WTC11 (cell line): ENCODE measurements at regions not wholly inside any gene's neighbourhood (a gene's known extent, or its start where the extent isn't known, plus 50 kb on each side); places are given as distances from the start of the nearest gene placed in this dataset.

Experiments
- ATAC-seq: fragments of 200-7000 bp; cut with Tn5 transposase; 2 replicates; pipeline ENCODE4 v1.10.0; 2021; ENCODE audit warnings: mild to moderate bottlenecking, moderate library complexity
- CTCF ChIA-PET: fragments of 300-600 bp; sonication (Branson Sonifier 250); formaldehyde crosslinking; loops from one replicate; lab custom pipeline; 2021; ENCODE audit warnings: antibody characterized with exemption; lab: Charles Lee
- POLR2A ChIA-PET: fragments of 350-600 bp; sonication (Branson Sonifier 250); formaldehyde crosslinking; loops from one replicate; lab custom pipeline; 2021; ENCODE audit warnings: antibody characterized with exemption; lab: Charles Lee
- DNase-seq: peaks from one replicate; pipeline ENCODE4 v3.0.0; 2021; ENCODE audit warnings: low spot score
- H3K27ac Mint-ChIP-seq: 2 replicates; pipeline ENCODE4 v1.8.0; 2021; ENCODE audit warnings: mixed read lengths
- H3K27me3 Mint-ChIP-seq: 2 replicates; pipeline ENCODE4 v1.8.0; 2021; ENCODE audit warnings: low read depth, mild to moderate bottlenecking, moderate library complexity, mixed read lengths
- H3K36me3 Mint-ChIP-seq: 2 replicates; pipeline ENCODE4 v1.8.0; 2021; ENCODE audit warnings: mixed read lengths
- H3K4me1 Mint-ChIP-seq: 2 replicates; pipeline ENCODE4 v1.8.0; 2022; ENCODE audit warnings: mixed read lengths
- H3K4me3 Mint-ChIP-seq: 2 replicates; pipeline ENCODE4 v1.8.0; 2021; ENCODE audit warnings: mild to moderate bottlenecking, moderate library complexity, mixed read lengths
- H3K9me3 Mint-ChIP-seq: 2 replicates; pipeline ENCODE4 v1.8.0; 2021; ENCODE audit warnings: mixed read lengths
- CBFB ChIP-seq: sonication (generic); formaldehyde crosslinking; IDR thresholded peaks from 2 replicates; pipeline ENCODE4 v1.8.1; 2022; ENCODE audit warnings: mild to moderate bottlenecking, low read depth, missing genetic modification reagents
- MAX ChIP-seq: sonication (generic); formaldehyde crosslinking; IDR thresholded peaks from 2 replicates; pipeline ENCODE4 v1.8.0; 2022; ENCODE audit warnings: mild to moderate bottlenecking, missing genetic modification reagents
- NFYB ChIP-seq: sonication (generic); formaldehyde crosslinking; conservative IDR thresholded peaks from 2 replicates; pipeline ENCODE4 v1.8.0; 2022; ENCODE audit warnings: low read depth, missing genetic modification reagents
- NR2C2 ChIP-seq: sonication (generic); formaldehyde crosslinking; IDR thresholded peaks from 2 replicates; pipeline ENCODE4 v1.8.0; 2022; ENCODE audit warnings: mild to moderate bottlenecking, missing genetic modification reagents
- SP1 ChIP-seq: sonication (generic); formaldehyde crosslinking; conservative IDR thresholded peaks from 2 replicates; pipeline ENCODE4 v1.8.1; 2022; ENCODE audit warnings: missing genetic modification reagents
- TEAD1 ChIP-seq: sonication (generic); formaldehyde crosslinking; IDR thresholded peaks from 2 replicates; pipeline ENCODE4 v1.8.0; 2022; ENCODE audit warnings: mild to moderate bottlenecking, missing genetic modification reagents
- ZBTB43 ChIP-seq: sonication (generic); formaldehyde crosslinking; IDR thresholded peaks from 2 replicates; pipeline ENCODE4 v1.8.1; 2023; ENCODE audit warnings: mild to moderate bottlenecking, missing genetic modification reagents
- ZNF121 ChIP-seq: sonication (generic); formaldehyde crosslinking; IDR thresholded peaks from 2 replicates; pipeline ENCODE4 v1.8.0; 2023; ENCODE audit warnings: missing genetic modification reagents
- ZNF396 ChIP-seq: fragments of 250-450 bp; sonication (Bioruptor Pico); IDR thresholded peaks from 2 replicates; pipeline ENCODE4 v1.8.0; 2021; ENCODE audit warnings: mild to moderate bottlenecking, moderate library complexity, borderline replicate concordance
- ZNF671 ChIP-seq: fragments of 250-450 bp; sonication (Bioruptor Pico); IDR thresholded peaks from 2 replicates; pipeline ENCODE4 v1.8.0; 2021; ENCODE audit warnings: mild to moderate bottlenecking
- TF ChIP-seq, protein P1 (sequence below): sonication (generic); formaldehyde crosslinking; IDR thresholded peaks from 2 replicates; pipeline ENCODE4 v1.8.1; 2022; ENCODE audit warnings: low read depth, missing genetic modification reagents, borderline replicate concordance
- TF ChIP-seq, protein P2 (sequence below): fragments of 250-450 bp; sonication (Bioruptor Pico); IDR thresholded peaks from 2 replicates; pipeline ENCODE4 v2.1.2; 2022; ENCODE audit warnings: mild to moderate bottlenecking, moderate library complexity
- TF ChIP-seq, protein P3 (sequence below): sonication (generic); formaldehyde crosslinking; IDR thresholded peaks from 2 replicates; pipeline ENCODE4 v1.8.1; 2022; ENCODE audit warnings: mild to moderate bottlenecking, moderate library complexity, missing genetic modification reagents
- TF ChIP-seq, protein P4 (sequence below): fragments of 250-450 bp; sonication (Bioruptor Pico); IDR thresholded peaks from 2 replicates; pipeline ENCODE4 v1.9.0; 2021; ENCODE audit warnings: mild to moderate bottlenecking
- TF ChIP-seq, protein P5 (sequence below): fragments of 250-450 bp; sonication (Bioruptor Pico); IDR thresholded peaks from 2 replicates; pipeline ENCODE4 v1.9.0; 2021; ENCODE audit warnings: mild to moderate bottlenecking, borderline replicate concordance
- TF ChIP-seq, protein P6 (sequence below): sonication (generic); formaldehyde crosslinking; IDR thresholded peaks from 2 replicates; pipeline ENCODE4 v1.8.0; 2023; ENCODE audit warnings: missing genetic modification reagents
- TF ChIP-seq, protein P7 (sequence below): sonication (generic); formaldehyde crosslinking; IDR thresholded peaks from 2 replicates; pipeline ENCODE4 v1.8.0; 2023; ENCODE audit warnings: missing genetic modification reagents, mild to moderate bottlenecking, borderline replicate concordance
- TF ChIP-seq, protein P8 (sequence below): fragments of 250-450 bp; sonication (Bioruptor Pico); IDR thresholded peaks from 2 replicates; pipeline ENCODE4 v1.9.0; 2021; ENCODE audit warnings: moderate library complexity, mild to moderate bottlenecking, inconsistent platforms, borderline replicate concordance

- CTCF ChIA-PET: no interaction called here
- Mint-ChIP-seq H3K27me3 (no peaks in the 10 kb centered on the region), H3K4me3 (no peak overlapping the region), H3K27ac (no peak overlapping the region), H3K4me1 (peaks cover 16% of the 10 kb centered on the region), H3K9me3 (no peaks in the 10 kb centered on the region), H3K36me3 (no peaks in the 10 kb centered on the region)
- POLR2A ChIA-PET: no interaction called here
- DNase-seq (no peak), ATAC-seq (no peak)
- TF ChIP-seq NFYB (no peak), ZNF671 (no peak), ZBTB43 (CRISPR knock-in tag) (no peak), ZNF121 (CRISPR knock-in tag) (no peak), TEAD1 (CRISPR knock-in tag) (no peak), ZNF396 (CRISPR knock-in tag) (no peak), NR2C2 (CRISPR knock-in tag) (no peak), CBFB (CRISPR knock-in tag) (no peak), SP1 (CRISPR knock-in tag) (no peak), MAX (CRISPR knock-in tag) (no peak)
- TF ChIP-seq, protein P1, sequence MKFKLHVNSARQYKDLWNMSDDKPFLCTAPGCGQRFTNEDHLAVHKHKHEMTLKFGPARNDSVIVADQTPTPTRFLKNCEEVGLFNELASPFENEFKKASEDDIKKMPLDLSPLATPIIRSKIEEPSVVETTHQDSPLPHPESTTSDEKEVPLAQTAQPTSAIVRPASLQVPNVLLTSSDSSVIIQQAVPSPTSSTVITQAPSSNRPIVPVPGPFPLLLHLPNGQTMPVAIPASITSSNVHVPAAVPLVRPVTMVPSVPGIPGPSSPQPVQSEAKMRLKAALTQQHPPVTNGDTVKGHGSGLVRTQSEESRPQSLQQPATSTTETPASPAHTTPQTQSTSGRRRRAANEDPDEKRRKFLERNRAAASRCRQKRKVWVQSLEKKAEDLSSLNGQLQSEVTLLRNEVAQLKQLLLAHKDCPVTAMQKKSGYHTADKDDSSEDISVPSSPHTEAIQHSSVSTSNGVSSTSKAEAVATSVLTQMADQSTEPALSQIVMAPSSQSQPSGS (CRISPR knock-in tag): no peak
- TF ChIP-seq, protein P2, sequence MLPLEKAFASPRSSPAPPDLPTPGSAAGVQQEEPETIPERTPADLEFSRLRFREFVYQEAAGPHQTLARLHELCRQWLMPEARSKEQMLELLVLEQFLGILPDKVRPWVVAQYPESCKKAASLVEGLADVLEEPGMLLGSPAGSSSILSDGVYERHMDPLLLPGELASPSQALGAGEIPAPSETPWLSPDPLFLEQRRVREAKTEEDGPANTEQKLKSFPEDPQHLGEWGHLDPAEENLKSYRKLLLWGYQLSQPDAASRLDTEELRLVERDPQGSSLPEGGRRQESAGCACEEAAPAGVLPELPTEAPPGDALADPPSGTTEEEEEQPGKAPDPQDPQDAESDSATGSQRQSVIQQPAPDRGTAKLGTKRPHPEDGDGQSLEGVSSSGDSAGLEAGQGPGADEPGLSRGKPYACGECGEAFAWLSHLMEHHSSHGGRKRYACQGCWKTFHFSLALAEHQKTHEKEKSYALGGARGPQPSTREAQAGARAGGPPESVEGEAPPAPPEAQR: no peak
- TF ChIP-seq, protein P3, sequence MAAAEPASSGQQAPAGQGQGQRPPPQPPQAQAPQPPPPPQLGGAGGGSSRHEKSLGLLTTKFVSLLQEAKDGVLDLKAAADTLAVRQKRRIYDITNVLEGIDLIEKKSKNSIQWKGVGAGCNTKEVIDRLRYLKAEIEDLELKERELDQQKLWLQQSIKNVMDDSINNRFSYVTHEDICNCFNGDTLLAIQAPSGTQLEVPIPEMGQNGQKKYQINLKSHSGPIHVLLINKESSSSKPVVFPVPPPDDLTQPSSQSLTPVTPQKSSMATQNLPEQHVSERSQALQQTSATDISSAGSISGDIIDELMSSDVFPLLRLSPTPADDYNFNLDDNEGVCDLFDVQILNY (CRISPR knock-in tag): no peak
- TF ChIP-seq, protein P4, sequence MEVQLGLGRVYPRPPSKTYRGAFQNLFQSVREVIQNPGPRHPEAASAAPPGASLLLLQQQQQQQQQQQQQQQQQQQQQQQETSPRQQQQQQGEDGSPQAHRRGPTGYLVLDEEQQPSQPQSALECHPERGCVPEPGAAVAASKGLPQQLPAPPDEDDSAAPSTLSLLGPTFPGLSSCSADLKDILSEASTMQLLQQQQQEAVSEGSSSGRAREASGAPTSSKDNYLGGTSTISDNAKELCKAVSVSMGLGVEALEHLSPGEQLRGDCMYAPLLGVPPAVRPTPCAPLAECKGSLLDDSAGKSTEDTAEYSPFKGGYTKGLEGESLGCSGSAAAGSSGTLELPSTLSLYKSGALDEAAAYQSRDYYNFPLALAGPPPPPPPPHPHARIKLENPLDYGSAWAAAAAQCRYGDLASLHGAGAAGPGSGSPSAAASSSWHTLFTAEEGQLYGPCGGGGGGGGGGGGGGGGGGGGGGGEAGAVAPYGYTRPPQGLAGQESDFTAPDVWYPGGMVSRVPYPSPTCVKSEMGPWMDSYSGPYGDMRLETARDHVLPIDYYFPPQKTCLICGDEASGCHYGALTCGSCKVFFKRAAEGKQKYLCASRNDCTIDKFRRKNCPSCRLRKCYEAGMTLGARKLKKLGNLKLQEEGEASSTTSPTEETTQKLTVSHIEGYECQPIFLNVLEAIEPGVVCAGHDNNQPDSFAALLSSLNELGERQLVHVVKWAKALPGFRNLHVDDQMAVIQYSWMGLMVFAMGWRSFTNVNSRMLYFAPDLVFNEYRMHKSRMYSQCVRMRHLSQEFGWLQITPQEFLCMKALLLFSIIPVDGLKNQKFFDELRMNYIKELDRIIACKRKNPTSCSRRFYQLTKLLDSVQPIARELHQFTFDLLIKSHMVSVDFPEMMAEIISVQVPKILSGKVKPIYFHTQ (CRISPR knock-in tag): no peak
- TF ChIP-seq, protein P5, sequence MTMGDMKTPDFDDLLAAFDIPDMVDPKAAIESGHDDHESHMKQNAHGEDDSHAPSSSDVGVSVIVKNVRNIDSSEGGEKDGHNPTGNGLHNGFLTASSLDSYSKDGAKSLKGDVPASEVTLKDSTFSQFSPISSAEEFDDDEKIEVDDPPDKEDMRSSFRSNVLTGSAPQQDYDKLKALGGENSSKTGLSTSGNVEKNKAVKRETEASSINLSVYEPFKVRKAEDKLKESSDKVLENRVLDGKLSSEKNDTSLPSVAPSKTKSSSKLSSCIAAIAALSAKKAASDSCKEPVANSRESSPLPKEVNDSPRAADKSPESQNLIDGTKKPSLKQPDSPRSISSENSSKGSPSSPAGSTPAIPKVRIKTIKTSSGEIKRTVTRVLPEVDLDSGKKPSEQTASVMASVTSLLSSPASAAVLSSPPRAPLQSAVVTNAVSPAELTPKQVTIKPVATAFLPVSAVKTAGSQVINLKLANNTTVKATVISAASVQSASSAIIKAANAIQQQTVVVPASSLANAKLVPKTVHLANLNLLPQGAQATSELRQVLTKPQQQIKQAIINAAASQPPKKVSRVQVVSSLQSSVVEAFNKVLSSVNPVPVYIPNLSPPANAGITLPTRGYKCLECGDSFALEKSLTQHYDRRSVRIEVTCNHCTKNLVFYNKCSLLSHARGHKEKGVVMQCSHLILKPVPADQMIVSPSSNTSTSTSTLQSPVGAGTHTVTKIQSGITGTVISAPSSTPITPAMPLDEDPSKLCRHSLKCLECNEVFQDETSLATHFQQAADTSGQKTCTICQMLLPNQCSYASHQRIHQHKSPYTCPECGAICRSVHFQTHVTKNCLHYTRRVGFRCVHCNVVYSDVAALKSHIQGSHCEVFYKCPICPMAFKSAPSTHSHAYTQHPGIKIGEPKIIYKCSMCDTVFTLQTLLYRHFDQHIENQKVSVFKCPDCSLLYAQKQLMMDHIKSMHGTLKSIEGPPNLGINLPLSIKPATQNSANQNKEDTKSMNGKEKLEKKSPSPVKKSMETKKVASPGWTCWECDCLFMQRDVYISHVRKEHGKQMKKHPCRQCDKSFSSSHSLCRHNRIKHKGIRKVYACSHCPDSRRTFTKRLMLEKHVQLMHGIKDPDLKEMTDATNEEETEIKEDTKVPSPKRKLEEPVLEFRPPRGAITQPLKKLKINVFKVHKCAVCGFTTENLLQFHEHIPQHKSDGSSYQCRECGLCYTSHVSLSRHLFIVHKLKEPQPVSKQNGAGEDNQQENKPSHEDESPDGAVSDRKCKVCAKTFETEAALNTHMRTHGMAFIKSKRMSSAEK (CRISPR knock-in tag): no peak
- TF ChIP-seq, protein P6, sequence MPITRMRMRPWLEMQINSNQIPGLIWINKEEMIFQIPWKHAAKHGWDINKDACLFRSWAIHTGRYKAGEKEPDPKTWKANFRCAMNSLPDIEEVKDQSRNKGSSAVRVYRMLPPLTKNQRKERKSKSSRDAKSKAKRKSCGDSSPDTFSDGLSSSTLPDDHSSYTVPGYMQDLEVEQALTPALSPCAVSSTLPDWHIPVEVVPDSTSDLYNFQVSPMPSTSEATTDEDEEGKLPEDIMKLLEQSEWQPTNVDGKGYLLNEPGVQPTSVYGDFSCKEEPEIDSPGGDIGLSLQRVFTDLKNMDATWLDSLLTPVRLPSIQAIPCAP (CRISPR knock-in tag): no peak
- TF ChIP-seq, protein P7, sequence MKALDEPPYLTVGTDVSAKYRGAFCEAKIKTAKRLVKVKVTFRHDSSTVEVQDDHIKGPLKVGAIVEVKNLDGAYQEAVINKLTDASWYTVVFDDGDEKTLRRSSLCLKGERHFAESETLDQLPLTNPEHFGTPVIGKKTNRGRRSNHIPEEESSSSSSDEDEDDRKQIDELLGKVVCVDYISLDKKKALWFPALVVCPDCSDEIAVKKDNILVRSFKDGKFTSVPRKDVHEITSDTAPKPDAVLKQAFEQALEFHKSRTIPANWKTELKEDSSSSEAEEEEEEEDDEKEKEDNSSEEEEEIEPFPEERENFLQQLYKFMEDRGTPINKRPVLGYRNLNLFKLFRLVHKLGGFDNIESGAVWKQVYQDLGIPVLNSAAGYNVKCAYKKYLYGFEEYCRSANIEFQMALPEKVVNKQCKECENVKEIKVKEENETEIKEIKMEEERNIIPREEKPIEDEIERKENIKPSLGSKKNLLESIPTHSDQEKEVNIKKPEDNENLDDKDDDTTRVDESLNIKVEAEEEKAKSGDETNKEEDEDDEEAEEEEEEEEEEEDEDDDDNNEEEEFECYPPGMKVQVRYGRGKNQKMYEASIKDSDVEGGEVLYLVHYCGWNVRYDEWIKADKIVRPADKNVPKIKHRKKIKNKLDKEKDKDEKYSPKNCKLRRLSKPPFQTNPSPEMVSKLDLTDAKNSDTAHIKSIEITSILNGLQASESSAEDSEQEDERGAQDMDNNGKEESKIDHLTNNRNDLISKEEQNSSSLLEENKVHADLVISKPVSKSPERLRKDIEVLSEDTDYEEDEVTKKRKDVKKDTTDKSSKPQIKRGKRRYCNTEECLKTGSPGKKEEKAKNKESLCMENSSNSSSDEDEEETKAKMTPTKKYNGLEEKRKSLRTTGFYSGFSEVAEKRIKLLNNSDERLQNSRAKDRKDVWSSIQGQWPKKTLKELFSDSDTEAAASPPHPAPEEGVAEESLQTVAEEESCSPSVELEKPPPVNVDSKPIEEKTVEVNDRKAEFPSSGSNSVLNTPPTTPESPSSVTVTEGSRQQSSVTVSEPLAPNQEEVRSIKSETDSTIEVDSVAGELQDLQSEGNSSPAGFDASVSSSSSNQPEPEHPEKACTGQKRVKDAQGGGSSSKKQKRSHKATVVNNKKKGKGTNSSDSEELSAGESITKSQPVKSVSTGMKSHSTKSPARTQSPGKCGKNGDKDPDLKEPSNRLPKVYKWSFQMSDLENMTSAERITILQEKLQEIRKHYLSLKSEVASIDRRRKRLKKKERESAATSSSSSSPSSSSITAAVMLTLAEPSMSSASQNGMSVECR (CRISPR knock-in tag): no peak
- TF ChIP-seq, protein P8, sequence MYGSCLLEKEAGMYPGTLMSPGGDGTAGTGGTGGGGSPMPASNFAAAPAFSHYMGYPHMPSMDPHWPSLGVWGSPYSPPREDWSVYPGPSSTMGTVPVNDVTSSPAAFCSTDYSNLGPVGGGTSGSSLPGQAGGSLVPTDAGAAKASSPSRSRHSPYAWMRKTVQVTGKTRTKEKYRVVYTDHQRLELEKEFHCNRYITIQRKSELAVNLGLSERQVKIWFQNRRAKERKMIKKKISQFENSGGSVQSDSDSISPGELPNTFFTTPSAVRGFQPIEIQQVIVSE: no peak
Measured at GRCh38 chr11:130815097-130815802, 101.0 kb downstream of the SNX19 start.
